HuH-7 (cell line): ENCODE measurements at regions not wholly inside any gene's neighbourhood (a gene's known extent, or its start where the extent isn't known, plus 50 kb on each side); places are given as distances from the start of the nearest gene placed in this dataset.

Experiments used
- DNase-seq: peaks from one replicate; pipeline ENCODE4 v3.0.0; 2011; ENCODE audit warnings: low spot score

- DNase-seq, result no peak
These were observed 167.3 kb downstream of the HRH4 start for GRCh38 chr18:24627644-24628315.

- no peak for DNase-seq
These were observed 167.9 kb downstream of the HRH4 start for GRCh38 chr18:24628326-24628725.

- no peak for DNase-seq
These were observed 169.5 kb downstream of the HRH4 start for GRCh38 chr18:24629921-24630320.

GRCh38 chr18:24630346-24630880, 170.0 kb downstream of the HRH4 start:
- DNase-seq, result no peak

GRCh38 chr18:24631243-24632025, 171.0 kb downstream of the HRH4 start:
- DNase-seq, result no peak

- no peak for DNase-seq
These were observed 171.9 kb downstream of the HRH4 start for GRCh38 chr18:24632158-24632988.

- DNase-seq, result no peak
These were observed 172.7 kb downstream of the HRH4 start for GRCh38 chr18:24633121-24633520.

- no peak for DNase-seq
These were observed 189.1 kb downstream of the HRH4 start for GRCh38 chr18:24649571-24649970.

GRCh38 chr18:24651434-24651833, 191.0 kb downstream of the HRH4 start:
- no peak for DNase-seq

GRCh38 chr18:24656050-24656449, 195.6 kb downstream of the HRH4 start:
- no peak for DNase-seq

GRCh38 chr18:24656551-24657443, 196.4 kb downstream of the HRH4 start:
- DNase-seq, result no peak

- no peak for DNase-seq
These were observed 197.0 kb downstream of the HRH4 start for GRCh38 chr18:24657444-24657842.

- no peak for DNase-seq
These were observed 197.9 kb downstream of the HRH4 start for GRCh38 chr18:24658302-24658701.

GRCh38 chr18:24659827-24660720, 199.6 kb downstream of the HRH4 start:
- no peak for DNase-seq

- no peak for DNase-seq
These were observed 200.5 kb downstream of the HRH4 start for GRCh38 chr18:24660956-24661355.

GRCh38 chr18:24662412-24662821, 202.0 kb downstream of the HRH4 start:
- no peak for DNase-seq

GRCh38 chr18:24663026-24663425, 202.6 kb downstream of the HRH4 start:
- DNase-seq, result no peak

GRCh38 chr18:24669015-24669414, 208.6 kb downstream of the HRH4 start:
- DNase-seq, result no peak

- DNase-seq, result no peak
These were observed 209.1 kb downstream of the HRH4 start for GRCh38 chr18:24669502-24669901.

GRCh38 chr18:24672165-24672941, 211.9 kb downstream of the HRH4 start:
- no peak for DNase-seq
